H1 (cell line): ENCODE measurements at regions not wholly inside any gene's neighbourhood (a gene's known extent, or its start where the extent isn't known, plus 50 kb on each side); places are given as distances from the start of the nearest gene placed in this dataset.

ENCODE experiments used
- BACH1 ChIP-seq: IDR thresholded peaks from 2 replicates; pipeline ENCODE4 v1.6.1; 2012; ENCODE audit warnings: low read length, improper control_type of control experiment
- CTCF ChIP-seq, 3 experiments: IDR thresholded peaks; 1 replicate in 2 of 3; 2 replicates in 1 of 3; pipeline versions ENCODE4 v1.5.1 to v1.6.1; 2011; ENCODE audit warnings: low read length in 3 of 3, mild to moderate bottlenecking in 3 of 3, inconsistent platforms in 2 of 3, low read depth in 1 of 3, moderate library complexity in 1 of 3; ENCODE audit not compliant: insufficient read depth in 1 of 3; ENCODE audit errors: control extremely low read depth in 1 of 3
- MAFK ChIP-seq: IDR thresholded peaks from 2 replicates; pipeline ENCODE4 v1.6.1; 2012; ENCODE audit warnings: low read depth, mild to moderate bottlenecking, improper control_type of control experiment, low read length
- SP4 ChIP-seq: IDR thresholded peaks from 2 replicates; pipeline ENCODE4 v1.6.1; 2012; ENCODE audit warnings: low read length, inconsistent platforms
- TAF7 ChIP-seq: optimal IDR thresholded peaks from 2 replicates; pipeline ENCODE3; 2011; ENCODE audit warnings: low read depth, mild to moderate bottlenecking, inconsistent platforms, low read length, moderate library complexity, borderline replicate concordance

DNA sequence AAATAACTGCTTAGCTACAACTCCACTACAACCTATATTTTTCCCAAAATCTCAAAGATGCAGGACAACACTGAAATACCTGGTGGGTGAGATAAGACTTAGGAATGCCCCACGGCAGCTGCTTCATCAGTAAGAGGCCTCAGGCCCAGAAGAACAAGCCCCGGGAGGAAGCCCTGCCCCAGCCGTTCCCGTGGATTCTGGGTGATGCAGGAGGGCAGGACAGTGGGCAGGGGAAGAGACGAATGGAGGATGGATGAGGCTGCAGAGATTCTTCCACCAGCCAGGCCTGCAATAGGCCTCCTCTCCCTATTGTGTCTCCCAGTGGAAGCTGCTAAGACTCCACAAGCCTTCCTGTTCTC lies 197.9 kb upstream of the HDAC4 start:
- TF ChIP-seq SP4, result no peak
- no peak for TF ChIP-seq TAF7
- no peak for TF ChIP-seq CTCF (IDR thresholded peaks at IDR 0.05; ENCODE audit: control extremely low read depth in 1 of 3, insufficient read depth in 1 of 3, low read depth in 1 of 3, low read length in 3 of 3)
- TF ChIP-seq MAFK, result no peak
- TF ChIP-seq BACH1, result no peak
